Lung (tissue), 11 donors: ENCODE measurements at regions not wholly inside any gene's neighbourhood (a gene's known extent, or its start where the extent isn't known, plus 50 kb on each side); places are given as distances from the start of the nearest gene placed in this dataset.

Experiments used
- ATAC-seq: fragments of 200-7000 bp; cut with Tn5 transposase; one replicate; pipeline ENCODE4 v1.9.1; 2020; ENCODE audit warnings: moderate number of reproducible peaks; ENCODE audit not compliant: insufficient read depth, low FRiP score
- DNase-seq, 3 donors: peaks; one replicate each; pipeline ENCODE4 v3.0.0-alpha.2; 2013 to 2017
- H3K27ac ChIP-seq, 2 donors: one replicate each; pipeline ENCODE4 v1.5.1; 2013; ENCODE audit warnings: mild to moderate bottlenecking in 2 of 2, moderate library complexity in 2 of 2, control low read depth in 1 of 2, inconsistent platforms in 1 of 2, low read depth in 1 of 2, low read length in 1 of 2
- H3K27me3 ChIP-seq, 3 donors: one replicate each; pipeline ENCODE4 v1.5.1; 2013; ENCODE audit warnings: low read length in 2 of 3; ENCODE audit not compliant: control insufficient read depth in 3 of 3, insufficient read depth in 3 of 3
- H3K36me3 ChIP-seq, 4 donors: one replicate each; pipeline ENCODE4 v1.5.1; 2013; ENCODE audit warnings: low read length in 4 of 4, mild to moderate bottlenecking in 1 of 4, moderate library complexity in 1 of 4; ENCODE audit not compliant: control insufficient read depth in 4 of 4, insufficient read depth in 4 of 4
- H3K4me1 ChIP-seq, 5 donors: one replicate each; pipeline ENCODE4 v1.5.1; 2013; ENCODE audit warnings: low read length in 5 of 5, mild to moderate bottlenecking in 2 of 5, moderate library complexity in 1 of 5; ENCODE audit not compliant: control insufficient read depth in 5 of 5, insufficient read depth in 5 of 5
- H3K4me3 ChIP-seq: one replicate; pipeline ENCODE4 v1.5.1; 2013; ENCODE audit warnings: mild to moderate bottlenecking, control low read depth, moderate library complexity
- H3K9ac ChIP-seq, 2 donors: one replicate each; pipeline ENCODE4 v1.5.1; 2013; ENCODE audit warnings: low read length in 2 of 2, control low read depth in 1 of 2; ENCODE audit not compliant: insufficient read depth in 1 of 2
- H3K9me3 ChIP-seq, 4 donors: one replicate each; pipeline ENCODE4 v1.5.1; 2013; ENCODE audit warnings: low read length in 3 of 4, mild to moderate bottlenecking in 1 of 4, moderate library complexity in 1 of 4; ENCODE audit not compliant: control insufficient read depth in 4 of 4, insufficient read depth in 3 of 4
- CTCF ChIP-seq: IDR thresholded peaks from 2 replicates; pipeline ENCODE4 v1.5.1; 2012; ENCODE audit warnings: mild to moderate bottlenecking; ENCODE audit errors: control extremely low read depth, extremely low read depth
- WGBS, 2 donors: extraction: QIAGEN DNeasy Blood & Tissue Kit; methylation state at CpG; one replicate each; pipeline ENCODE4 v1.1.7; 2013; 5-methylcytosine and 5-hydroxymethylcytosine counted together
- donor health status: control.
- donor health status: control.
- donor health status: Bipolar disorder and iron deficiency.
- donor health status: healthy.
- donor health status: DM: yes; HTN: yes; CAD: no.

GRCh38 chr6:19515939-19516338 is 321.2 kb upstream of the ID4 start:
- Histone ChIP-seq H3K36me3 (no peaks in the 10 kb centered on the region), H3K27me3 (no peaks in the 10 kb centered on the region), H3K9me3 (peaks cover 0 to 19% (median 10%) of the 10 kb centered on the region in 4 donors), H3K27ac (no peak overlapping the region), H3K4me1 (no peaks in the 10 kb centered on the region), H3K4me3 (no peak overlapping the region), H3K9ac (no peak overlapping the region)
- 87 to 88% methylated on average over 4 of the region's 4 CpGs for WGBS, 2 donors
- DNase-seq, result no peak
- ATAC-seq, result no peak
- TF ChIP-seq CTCF, result no peak

GRCh38 chr6:19519941-19520340 is 317.2 kb upstream of the ID4 start:
- WGBS, 2 donors, result 70 to 73% methylated on average over 2 of the region's 2 CpGs
- no peaks in the 10 kb centered on the region for H3K27me3 ChIP-seq
- DNase-seq, result no peak

GRCh38 chr6:19524366-19525186 is 312.6 kb upstream of the ID4 start:
- H3K27ac ChIP-seq, result no peak overlapping the region

More at GRCh38 chr6:19519941-19520340, 317.2 kb upstream of the ID4 start:
- Histone ChIP-seq H3K27ac (no peak overlapping the region), H3K4me3 (no peak overlapping the region), H3K9ac (no peak overlapping the region), H3K9me3 (peaks cover 0 to 11% (median 6%) of the 10 kb centered on the region in 4 donors), H3K4me1 (no peaks in the 10 kb centered on the region), H3K36me3 (no peaks in the 10 kb centered on the region)
- no peak for TF ChIP-seq CTCF
- ATAC-seq, result no peak

More at GRCh38 chr6:19524366-19525186, 312.6 kb upstream of the ID4 start:
- Histone ChIP-seq H3K9me3 (no peaks in the 10 kb centered on the region), H3K27me3 (no peaks in the 10 kb centered on the region), H3K9ac (no peak overlapping the region), H3K4me1 (no peaks in the 10 kb centered on the region), H3K4me3 (no peak overlapping the region), H3K36me3 (no peaks in the 10 kb centered on the region)
- ATAC-seq, result no peak
- no peak for TF ChIP-seq CTCF
- peak in 2 of 3 donors; percentile 22 to 61 for DNase-seq
- WGBS, 2 donors, result 80 to 84% methylated on average over 2 of the region's 2 CpGs
